Caco-2 (cell line): ENCODE measurements at regions not wholly inside any gene's neighbourhood (a gene's known extent, or its start where the extent isn't known, plus 50 kb on each side); places are given as distances from the start of the nearest gene placed in this dataset.

Source experiments
- BruUV-seq: library from RNA; stranded (reverse); fragments of 400-500 nt; replicated peaks from 2 replicates; lab custom pipeline; 2021; lab: Mats Ljungman, UMichigan
- CTCF ChIA-PET: fragments of 300-600 bp; sonication (Branson Sonifier 250); formaldehyde crosslinking; loops from one replicate; lab custom pipeline; 2022; ENCODE audit warnings: antibody characterized with exemption; lab: Charles Lee
- POLR2A ChIA-PET: fragments of 300-600 bp; sonication (Branson Sonifier 250); formaldehyde crosslinking; loops from one replicate; lab custom pipeline; 2022; ENCODE audit warnings: antibody characterized with exemption; lab: Charles Lee
- DNase-seq, 2 experiments: peaks; one replicate each; pipeline versions ENCODE4 v3.0.0 to v3.0.0-alpha.2; 2020 to 2022
- H3K27me3 ChIP-seq: replicated peaks from 2 replicates; pipeline ENCODE4 v1.6.0; 2011; ENCODE audit warnings: low read length; ENCODE audit not compliant: control insufficient read depth, insufficient read depth
- H3K36me3 ChIP-seq: 2 replicates; pipeline ENCODE4 v1.5.1; 2011; ENCODE audit warnings: low read length; ENCODE audit not compliant: control insufficient read depth, insufficient read depth
- H3K4me1 ChIP-seq: fragments of 250-450 bp; sonication (Bioruptor Pico); 2 replicates; pipeline ENCODE4 v1.5.1; 2020; ENCODE audit warnings: mild to moderate bottlenecking
- H3K4me3 ChIP-seq: 2 replicates; pipeline ENCODE4 v1.5.1; 2011; ENCODE audit warnings: low read depth, mild to moderate bottlenecking, control low read depth, low read length
- H3K9me3 ChIP-seq: fragments of 250-450 bp; sonication (Bioruptor Pico); 2 replicates; pipeline ENCODE4 v1.5.1; 2020; ENCODE audit warnings: mild to moderate bottlenecking, moderate library complexity
- H3K27ac Mint-ChIP-seq: one replicate; pipeline ENCODE4 v1.8.0; 2022; ENCODE audit warnings: mixed read lengths; ENCODE audit not compliant: unreplicated experiment
- H3K27me3 Mint-ChIP-seq: one replicate; pipeline ENCODE4 v1.8.0; 2022; ENCODE audit warnings: mixed read lengths; ENCODE audit not compliant: insufficient read depth, unreplicated experiment
- H3K36me3 Mint-ChIP-seq: one replicate; pipeline ENCODE4 v1.8.0; 2022; ENCODE audit warnings: mild to moderate bottlenecking, mixed read lengths; ENCODE audit not compliant: insufficient read depth, unreplicated experiment
- H3K4me1 Mint-ChIP-seq: one replicate; pipeline ENCODE4 v1.8.0; 2022; ENCODE audit warnings: low read depth, mixed read lengths; ENCODE audit not compliant: unreplicated experiment
- H3K4me3 Mint-ChIP-seq: one replicate; pipeline ENCODE4 v1.8.0; 2022; ENCODE audit warnings: mild to moderate bottlenecking, moderate library complexity, mixed read lengths; ENCODE audit not compliant: unreplicated experiment
- H3K9me3 Mint-ChIP-seq: one replicate; pipeline ENCODE4 v1.8.0; 2022; ENCODE audit warnings: mixed read lengths; ENCODE audit not compliant: unreplicated experiment
- CTCF ChIP-seq, 2 experiments: fragments of 200-600 bp in 1 of 2; IDR thresholded peaks; 1 replicate in 1 of 2; 2 replicates in 1 of 2; pipeline versions ENCODE4 v1.5.1 to v1.8.0; 2011 to 2022; ENCODE audit warnings: antibody characterized with exemption in 1 of 2, control low read depth in 1 of 2, inconsistent platforms in 1 of 2, low read depth in 1 of 2, low read length in 1 of 2, mild to moderate bottlenecking in 1 of 2, moderate library complexity in 1 of 2; ENCODE audit not compliant: insufficient read depth in 1 of 2, severe bottlenecking in 1 of 2, unreplicated experiment in 1 of 2
- intact Hi-C: fragments of 100-400 bp; cut with micrococcal nuclease; formaldehyde crosslinking; loops from one replicate; pipeline ENCODE4 v1.10.0; 2022; ENCODE audit not compliant: unreplicated experiment

- POLR2A ChIA-PET: no interaction called here
- no peak for TF ChIP-seq CTCF (IDR thresholded peaks at IDR 0.05; ENCODE audit: insufficient read depth in 1 of 2, low read depth in 1 of 2, low read length in 1 of 2, severe bottlenecking in 1 of 2, unreplicated experiment in 1 of 2)
Measured at GRCh38 chr1:181314010-181314409, 169.3 kb upstream of the CACNA1E start.

GRCh38 chr1:181314959-181315358 is 168.4 kb upstream of the CACNA1E start:
- Mint-ChIP-seq H3K9me3 (no peaks in the 10 kb centered on the region), H3K27me3 (peaks cover 25% of the 10 kb centered on the region), H3K4me3 (no peak overlapping the region), H3K4me1 (no peaks in the 10 kb centered on the region), H3K27ac (no peak overlapping the region), H3K36me3 (no peaks in the 10 kb centered on the region)
- Histone ChIP-seq H3K4me1 (no peaks in the 10 kb centered on the region), H3K9me3 (no peaks in the 10 kb centered on the region), H3K27me3 (peaks cover 1% of the 10 kb centered on the region; the same call in 1 of the 2 replicates), H3K36me3 (no peaks in the 10 kb centered on the region), H3K4me3 (no peak overlapping the region)
- intact Hi-C loops: no loop called here
- TF ChIP-seq CTCF (IDR thresholded peaks at IDR 0.05; ENCODE audit: insufficient read depth in 1 of 2, low read depth in 1 of 2, low read length in 1 of 2, severe bottlenecking in 1 of 2, unreplicated experiment in 1 of 2): no peak
- no peak for DNase-seq
- ChIA-PET POLR2A (no interaction called here), CTCF (no interaction called here)
- no TSS peak for BruUV-seq

More at GRCh38 chr1:181314010-181314409, 169.3 kb upstream of the CACNA1E start:
- Mint-ChIP-seq H3K27me3 (peaks cover 23% of the 10 kb centered on the region), H3K4me1 (no peaks in the 10 kb centered on the region), H3K36me3 (no peaks in the 10 kb centered on the region), H3K27ac (no peak overlapping the region), H3K4me3 (no peak overlapping the region), H3K9me3 (no peaks in the 10 kb centered on the region)
- no peaks in the 10 kb centered on the region for H3K4me1 ChIP-seq
- H3K36me3 ChIP-seq: no peaks in the 10 kb centered on the region
- intact Hi-C loops: no loop called here
- BruUV-seq: no TSS peak
- no peak overlapping the region for H3K4me3 ChIP-seq
- H3K9me3 ChIP-seq: no peaks in the 10 kb centered on the region
- H3K27me3 ChIP-seq: peaks cover 1% of the 10 kb centered on the region; the same call in 1 of the 2 replicates
- no peak for DNase-seq
- CTCF ChIA-PET: no interaction called here

DNA sequence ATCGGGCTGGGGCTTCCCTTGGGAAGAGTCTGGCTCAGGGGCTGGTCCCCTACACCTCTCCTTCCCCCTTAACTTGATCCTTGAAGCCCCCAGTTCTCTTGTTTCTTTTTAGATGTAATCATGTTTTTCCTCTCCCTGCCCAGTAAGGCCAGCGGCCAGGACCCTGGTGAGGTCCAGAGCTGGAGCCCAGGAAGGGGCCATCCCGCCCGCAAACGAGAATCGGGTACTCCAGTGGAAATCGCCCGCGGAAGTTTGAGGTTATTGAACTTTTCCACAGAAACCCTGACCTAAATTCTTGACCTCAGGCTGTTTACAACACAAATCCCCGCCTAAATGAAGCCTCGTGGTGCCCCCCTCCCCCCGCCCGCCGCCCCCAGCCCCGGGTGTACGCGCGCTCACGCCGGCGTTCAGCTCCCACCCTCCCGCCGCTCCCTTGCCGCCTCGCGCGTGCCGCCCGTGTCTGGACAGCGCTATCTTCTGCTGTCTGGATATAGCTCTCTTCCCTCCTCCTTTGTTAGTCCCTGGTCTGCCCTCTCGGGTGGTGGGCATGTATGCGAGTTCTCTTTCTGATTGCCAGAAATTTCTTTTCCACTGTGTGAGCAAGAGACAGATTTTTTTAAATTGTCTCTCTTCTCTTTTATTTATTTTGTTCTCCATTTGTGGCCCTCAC is 165.9 kb upstream of the CACNA1E start:
- TF ChIP-seq CTCF (IDR thresholded peaks at IDR 0.05; ENCODE audit: insufficient read depth in 1 of 2, low read depth in 1 of 2, low read length in 1 of 2, severe bottlenecking in 1 of 2, unreplicated experiment in 1 of 2): no peak
- H3K4me3 ChIP-seq: no peak overlapping the region
- BruUV-seq: no TSS peak
- peaks cover 27% of the 10 kb centered on the region for H3K27me3 Mint-ChIP-seq
- H3K36me3 Mint-ChIP-seq: no peaks in the 10 kb centered on the region
- H3K27ac Mint-ChIP-seq: no peak overlapping the region
- no peak for DNase-seq
- H3K4me1 ChIP-seq: no peaks in the 10 kb centered on the region
- POLR2A ChIA-PET: no interaction called here
- H3K36me3 ChIP-seq: no peaks in the 10 kb centered on the region
- intact Hi-C loops: no loop called here
- no peak overlapping the region for H3K4me3 Mint-ChIP-seq
- H3K27me3 ChIP-seq: peaks cover 1% of the 10 kb centered on the region; the same call in 1 of the 2 replicates
- no peaks in the 10 kb centered on the region for H3K4me1 Mint-ChIP-seq
- CTCF ChIA-PET: no interaction called here
- no peaks in the 10 kb centered on the region for H3K9me3 ChIP-seq
- no peaks in the 10 kb centered on the region for H3K9me3 Mint-ChIP-seq
